CD4-positive, alpha-beta T cell (primary cell): ENCODE measurements at regions not wholly inside any gene's neighbourhood (a gene's known extent, or its start where the extent isn't known, plus 50 kb on each side); places are given as distances from the start of the nearest gene placed in this dataset.

Experiments used
- ATAC-seq: fragments of 200-7000 bp; cut with Tn5 transposase; one replicate; pipeline ENCODE4 v1.10.0; 2022; ENCODE audit warnings: mild to moderate bottlenecking; ENCODE audit not compliant: poor library complexity
- CTCF ChIA-PET: fragments of 350-600 bp; sonication (Branson Sonifier 250); formaldehyde crosslinking; loops from one replicate; lab custom pipeline; 2021; ENCODE audit warnings: antibody characterized with exemption, inconsistent platforms; lab: Charles Lee
- POLR2A ChIA-PET: fragments of 350-600 bp; sonication (Branson Sonifier 250); formaldehyde crosslinking; loops from one replicate; lab custom pipeline; 2021; ENCODE audit warnings: antibody characterized with exemption, inconsistent platforms; lab: Charles Lee
- DNase-seq, 14 experiments: peaks; one replicate each; pipeline ENCODE4 v3.0.0-alpha.2; 2013 to 2020; ENCODE audit warnings: mixed read lengths in 2 of 14
- H3K27ac ChIP-seq, 2 donors: one replicate each; pipeline versions ENCODE4 v1.5.1 to v1.7.0; 2013; ENCODE audit warnings: low read length in 2 of 2, low read depth in 1 of 2, mild to moderate bottlenecking in 1 of 2
- H3K27me3 ChIP-seq, 2 experiments: 1 replicate in 1 of 2; 2 replicates in 1 of 2; pipeline versions ENCODE4 v1.6.1 to v1.7.0; 2013; ENCODE audit warnings: low read length in 2 of 2, control low read depth in 1 of 2, mild to moderate bottlenecking in 1 of 2, moderate library complexity in 1 of 2; ENCODE audit not compliant: insufficient read depth in 2 of 2, control insufficient read depth in 1 of 2
- H3K36me3 ChIP-seq: one replicate; pipeline ENCODE4 v1.6.1; 2013; ENCODE audit warnings: low read length, control low read depth; ENCODE audit not compliant: insufficient read depth
- H3K4me1 ChIP-seq: one replicate; pipeline ENCODE4 v1.6.1; 2013; ENCODE audit warnings: low read length, control low read depth; ENCODE audit not compliant: insufficient read depth
- H3K4me3 ChIP-seq: one replicate; pipeline ENCODE4 v1.5.1; 2013; ENCODE audit warnings: mild to moderate bottlenecking, low read length, moderate library complexity
- H3K9me3 ChIP-seq, 2 experiments: 1 replicate in 1 of 2; 2 replicates in 1 of 2; pipeline versions ENCODE4 v1.6.1 to v1.7.0; 2013; ENCODE audit warnings: low read length in 2 of 2, mild to moderate bottlenecking in 2 of 2, control low read depth in 1 of 2, moderate library complexity in 1 of 2; ENCODE audit not compliant: control insufficient read depth in 1 of 2, insufficient read depth in 1 of 2
- H3K27ac Mint-ChIP-seq: one replicate; pipeline ENCODE4 v1.8.0; 2020; ENCODE audit warnings: mixed read lengths
- H3K27me3 Mint-ChIP-seq: one replicate; pipeline ENCODE4 v1.8.0; 2021; ENCODE audit warnings: mixed read lengths
- H3K36me3 Mint-ChIP-seq: one replicate; pipeline ENCODE4 v1.8.0; 2021; ENCODE audit warnings: low read depth, mixed read lengths
- H3K4me1 Mint-ChIP-seq: one replicate; pipeline ENCODE4 v1.8.0; 2021; ENCODE audit warnings: low read depth, mixed read lengths
- H3K4me3 Mint-ChIP-seq: one replicate; pipeline ENCODE4 v1.8.0; 2020; ENCODE audit warnings: mild to moderate bottlenecking, mixed read lengths
- H3K9me3 Mint-ChIP-seq: one replicate; pipeline ENCODE4 v1.8.0; 2020; ENCODE audit warnings: mixed read lengths
- intact Hi-C, 2 experiments: fragments of 100-400 bp; cut with DNase I in 1 of 2; cut with micrococcal nuclease in 1 of 2; formaldehyde crosslinking; loops; one replicate each; pipeline versions ENCODE4 v1.15.1 to v1.9.0; 2023 to 2025; cut with DNase I, micrococcal nuclease
- TF ChIP-seq, protein P1 (sequence below): fragments of 200-600 bp; IDR thresholded peaks from one replicate; pipeline ENCODE4 v1.8.0; 2022; ENCODE audit warnings: antibody characterized with exemption, mild to moderate bottlenecking

- CTCF ChIA-PET = no interaction called here
- DNase-seq = no peak
- intact Hi-C loops = no loop called here
- Mint-ChIP-seq H3K27me3 (peaks cover 4% of the 10 kb centered on the region), H3K9me3 (no peaks in the 10 kb centered on the region), H3K36me3 (no peaks in the 10 kb centered on the region), H3K4me3 (no peak overlapping the region), H3K4me1 (no peaks in the 10 kb centered on the region), H3K27ac (no peak overlapping the region)
- TF ChIP-seq, protein P1, sequence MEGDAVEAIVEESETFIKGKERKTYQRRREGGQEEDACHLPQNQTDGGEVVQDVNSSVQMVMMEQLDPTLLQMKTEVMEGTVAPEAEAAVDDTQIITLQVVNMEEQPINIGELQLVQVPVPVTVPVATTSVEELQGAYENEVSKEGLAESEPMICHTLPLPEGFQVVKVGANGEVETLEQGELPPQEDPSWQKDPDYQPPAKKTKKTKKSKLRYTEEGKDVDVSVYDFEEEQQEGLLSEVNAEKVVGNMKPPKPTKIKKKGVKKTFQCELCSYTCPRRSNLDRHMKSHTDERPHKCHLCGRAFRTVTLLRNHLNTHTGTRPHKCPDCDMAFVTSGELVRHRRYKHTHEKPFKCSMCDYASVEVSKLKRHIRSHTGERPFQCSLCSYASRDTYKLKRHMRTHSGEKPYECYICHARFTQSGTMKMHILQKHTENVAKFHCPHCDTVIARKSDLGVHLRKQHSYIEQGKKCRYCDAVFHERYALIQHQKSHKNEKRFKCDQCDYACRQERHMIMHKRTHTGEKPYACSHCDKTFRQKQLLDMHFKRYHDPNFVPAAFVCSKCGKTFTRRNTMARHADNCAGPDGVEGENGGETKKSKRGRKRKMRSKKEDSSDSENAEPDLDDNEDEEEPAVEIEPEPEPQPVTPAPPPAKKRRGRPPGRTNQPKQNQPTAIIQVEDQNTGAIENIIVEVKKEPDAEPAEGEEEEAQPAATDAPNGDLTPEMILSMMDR = no peak
- POLR2A ChIA-PET = interaction anchor here (0.6 kb wide), 1 partner anchor 64 kb away, joined by 4 read pairs; no protein-coding TSS in a partner anchor
- Histone ChIP-seq H3K4me1 (no peaks in the 10 kb centered on the region), H3K27me3 (peaks cover 0 to 3% of the 10 kb centered on the region in 2 experiments), H3K9me3 (peaks cover 0 to 8% of the 10 kb centered on the region in 2 experiments), H3K27ac (no peak overlapping the region), H3K36me3 (no peaks in the 10 kb centered on the region), H3K4me3 (no peak overlapping the region)
- ATAC-seq = no peak
Observed at GRCh38 chr21:36550761-36551160, 70.8 kb upstream of the CLDN14 start.

GRCh38 chr21:36551321-36551720 is 71.4 kb upstream of the CLDN14 start:
- intact Hi-C loops = no loop called here
- peaks cover 0 to 2% of the 10 kb centered on the region in 2 experiments for H3K27me3 ChIP-seq
- Mint-ChIP-seq H3K9me3 (no peaks in the 10 kb centered on the region), H3K36me3 (no peaks in the 10 kb centered on the region), H3K4me3 (no peak overlapping the region), H3K4me1 (no peaks in the 10 kb centered on the region), H3K27me3 (peaks cover 4% of the 10 kb centered on the region), H3K27ac (no peak overlapping the region)
- ATAC-seq (no peak), DNase-seq (no peak)
- no peaks in the 10 kb centered on the region for H3K36me3 ChIP-seq
- H3K27ac ChIP-seq = no peak overlapping the region
- TF ChIP-seq, protein P1 = no peak
- peaks cover 0 to 8% of the 10 kb centered on the region in 2 experiments for H3K9me3 ChIP-seq
- CTCF ChIA-PET = no interaction called here
- H3K4me3 ChIP-seq = no peak overlapping the region
- no peaks in the 10 kb centered on the region for H3K4me1 ChIP-seq
- POLR2A ChIA-PET = interaction anchor here (0.6 kb wide), 1 partner anchor 64 kb away, joined by 4 read pairs; no protein-coding TSS in a partner anchor

GRCh38 chr21:36551731-36552433 is 72.0 kb upstream of the CLDN14 start:
- no peak overlapping the region for H3K4me3 ChIP-seq
- ATAC-seq = no peak
- TF ChIP-seq, protein P1 = no peak

More at GRCh38 chr21:36551731-36552433, 72.0 kb upstream of the CLDN14 start:
- intact Hi-C loops = no loop called here
- peaks cover 4% of the 10 kb centered on the region for H3K27me3 Mint-ChIP-seq
- no peaks in the 10 kb centered on the region for H3K36me3 ChIP-seq
- no peaks in the 10 kb centered on the region for H3K9me3 Mint-ChIP-seq
- H3K36me3 Mint-ChIP-seq = no peaks in the 10 kb centered on the region
- ChIA-PET CTCF (no interaction called here), POLR2A (no interaction called here)
- peaks cover 0 to 8% of the 10 kb centered on the region in 2 experiments for H3K9me3 ChIP-seq
- H3K27ac ChIP-seq = no peak overlapping the region
- no peak overlapping the region for H3K4me3 Mint-ChIP-seq
- H3K4me1 Mint-ChIP-seq = no peaks in the 10 kb centered on the region
- H3K4me1 ChIP-seq = no peaks in the 10 kb centered on the region
- peaks cover 0 to 3% of the 10 kb centered on the region in 2 experiments for H3K27me3 ChIP-seq
- no peak for DNase-seq
- no peak overlapping the region for H3K27ac Mint-ChIP-seq
